SH-SY5Y (cell line): ENCODE measurements at regions not wholly inside any gene's neighbourhood (a gene's known extent, or its start where the extent isn't known, plus 50 kb on each side); places are given as distances from the start of the nearest gene placed in this dataset.

Source experiments
- GATA2 ChIP-seq: IDR thresholded peaks from 2 replicates; pipeline ENCODE4 v1.6.1; 2011; ENCODE audit warnings: mild to moderate bottlenecking, low read depth, low read length
- GATA3 ChIP-seq: IDR thresholded peaks from 2 replicates; pipeline ENCODE4 v1.6.1; 2011; ENCODE audit warnings: low read depth, mild to moderate bottlenecking, low read length, moderate library complexity

- no peak for TF ChIP-seq GATA2
- no peak for TF ChIP-seq GATA3
Measured at GRCh38 chr21:16022921-16023320, 293.1 kb downstream of the USP25 start.
